DND-41 (cell line): ENCODE measurements at regions not wholly inside any gene's neighbourhood (a gene's known extent, or its start where the extent isn't known, plus 50 kb on each side); places are given as distances from the start of the nearest gene placed in this dataset.

Experiments
- EZH2 ChIP-seq: IDR thresholded peaks from 3 replicates; pipeline ENCODE4 v1.6.1; 2012; ENCODE audit warnings: borderline replicate concordance, low read depth, mild to moderate bottlenecking, moderate library complexity, low read length, inconsistent platforms; ENCODE audit not compliant: severe bottlenecking
- TF ChIP-seq, protein P1 (sequence below): IDR thresholded peaks from 2 replicates; pipeline ENCODE4 v1.5.1; 2012; ENCODE audit warnings: borderline replicate concordance, low read length, moderate library complexity, mild to moderate bottlenecking; ENCODE audit not compliant: poor library complexity, severe bottlenecking; ENCODE audit errors: extremely low read depth

DNA sequence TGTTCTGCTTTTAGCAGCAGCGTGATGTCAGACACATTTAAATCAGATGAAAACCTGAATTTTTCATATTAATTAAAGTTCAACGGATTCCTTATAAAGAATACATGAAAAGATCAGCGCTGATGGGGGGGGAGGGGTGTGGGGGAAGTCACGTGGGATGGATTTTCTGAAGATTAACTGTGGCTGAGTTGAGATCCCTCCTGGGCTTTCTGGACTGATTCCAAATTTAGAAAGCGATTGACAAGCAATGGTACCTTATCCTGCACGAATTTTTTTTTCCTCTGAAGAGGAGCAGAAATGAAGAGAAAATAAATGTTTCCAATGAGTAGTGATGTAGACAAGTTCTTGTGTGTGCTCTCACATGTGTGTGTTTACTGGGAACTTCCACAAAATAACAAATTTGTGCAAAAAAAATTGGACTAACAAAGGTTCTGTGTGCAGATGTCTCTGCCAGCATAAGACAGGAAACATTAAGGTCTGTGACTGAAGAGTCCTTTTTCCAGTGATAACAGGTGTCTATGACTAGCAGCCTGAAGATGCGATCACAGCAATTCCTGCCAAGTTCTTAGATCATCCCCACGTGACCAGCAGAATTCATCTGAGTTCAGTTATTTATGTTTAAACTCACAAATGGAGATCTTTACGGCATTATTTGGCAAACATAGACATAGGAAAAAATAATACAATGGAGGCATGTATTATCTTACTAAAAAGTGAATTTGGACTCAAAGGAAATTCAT, 585.2 kb upstream of the CELF2 start:
- TF ChIP-seq, protein P1, sequence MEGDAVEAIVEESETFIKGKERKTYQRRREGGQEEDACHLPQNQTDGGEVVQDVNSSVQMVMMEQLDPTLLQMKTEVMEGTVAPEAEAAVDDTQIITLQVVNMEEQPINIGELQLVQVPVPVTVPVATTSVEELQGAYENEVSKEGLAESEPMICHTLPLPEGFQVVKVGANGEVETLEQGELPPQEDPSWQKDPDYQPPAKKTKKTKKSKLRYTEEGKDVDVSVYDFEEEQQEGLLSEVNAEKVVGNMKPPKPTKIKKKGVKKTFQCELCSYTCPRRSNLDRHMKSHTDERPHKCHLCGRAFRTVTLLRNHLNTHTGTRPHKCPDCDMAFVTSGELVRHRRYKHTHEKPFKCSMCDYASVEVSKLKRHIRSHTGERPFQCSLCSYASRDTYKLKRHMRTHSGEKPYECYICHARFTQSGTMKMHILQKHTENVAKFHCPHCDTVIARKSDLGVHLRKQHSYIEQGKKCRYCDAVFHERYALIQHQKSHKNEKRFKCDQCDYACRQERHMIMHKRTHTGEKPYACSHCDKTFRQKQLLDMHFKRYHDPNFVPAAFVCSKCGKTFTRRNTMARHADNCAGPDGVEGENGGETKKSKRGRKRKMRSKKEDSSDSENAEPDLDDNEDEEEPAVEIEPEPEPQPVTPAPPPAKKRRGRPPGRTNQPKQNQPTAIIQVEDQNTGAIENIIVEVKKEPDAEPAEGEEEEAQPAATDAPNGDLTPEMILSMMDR, result no peak
- no peak for TF ChIP-seq EZH2
